Thyroid gland (tissue), 4 donors: ENCODE measurements at regions not wholly inside any gene's neighbourhood (a gene's known extent, or its start where the extent isn't known, plus 50 kb on each side); places are given as distances from the start of the nearest gene placed in this dataset.

ENCODE experiments used
- POLR2A ChIP-seq, 2 donors: fragments of 450-650 bp; IDR thresholded peaks; one replicate each; pipeline ENCODE4 v1.6.1; 2017; ENCODE audit warnings: antibody characterized with exemption in 2 of 2, mild to moderate bottlenecking in 2 of 2, moderate library complexity in 1 of 2
- TF ChIP-seq, protein P1 (sequence below), 6 experiments: fragments of 200-600 bp in 3 of 6; fragments of 450-650 bp in 3 of 6; sonication (generic) in 3 of 6; IDR thresholded peaks; one replicate each; pipeline ENCODE4 v1.5.1; 2016 to 2019; ENCODE audit warnings: antibody characterized with exemption in 6 of 6, mild to moderate bottlenecking in 2 of 6, inconsistent platforms in 1 of 6, moderate library complexity in 1 of 6

DNA sequence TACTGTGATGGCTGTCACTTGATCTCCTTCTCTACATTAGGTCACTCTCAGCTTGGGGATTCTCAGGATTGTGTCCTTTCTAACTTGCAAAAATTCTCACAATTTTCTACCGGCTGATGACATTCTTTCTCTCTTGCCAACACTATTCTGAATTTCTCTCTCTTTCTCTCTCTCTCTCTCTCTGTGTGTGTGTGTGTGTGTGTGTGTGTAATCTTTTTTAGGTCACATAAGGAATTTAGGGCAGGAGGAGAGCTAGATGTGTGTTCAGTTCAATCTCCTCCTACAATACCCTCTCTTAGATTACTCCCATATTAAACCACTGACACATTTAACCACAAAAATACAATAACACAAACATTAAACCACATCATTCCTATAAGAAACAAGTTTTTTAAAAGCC lies 242.3 kb upstream of the NREP start:
- TF ChIP-seq, protein P1, sequence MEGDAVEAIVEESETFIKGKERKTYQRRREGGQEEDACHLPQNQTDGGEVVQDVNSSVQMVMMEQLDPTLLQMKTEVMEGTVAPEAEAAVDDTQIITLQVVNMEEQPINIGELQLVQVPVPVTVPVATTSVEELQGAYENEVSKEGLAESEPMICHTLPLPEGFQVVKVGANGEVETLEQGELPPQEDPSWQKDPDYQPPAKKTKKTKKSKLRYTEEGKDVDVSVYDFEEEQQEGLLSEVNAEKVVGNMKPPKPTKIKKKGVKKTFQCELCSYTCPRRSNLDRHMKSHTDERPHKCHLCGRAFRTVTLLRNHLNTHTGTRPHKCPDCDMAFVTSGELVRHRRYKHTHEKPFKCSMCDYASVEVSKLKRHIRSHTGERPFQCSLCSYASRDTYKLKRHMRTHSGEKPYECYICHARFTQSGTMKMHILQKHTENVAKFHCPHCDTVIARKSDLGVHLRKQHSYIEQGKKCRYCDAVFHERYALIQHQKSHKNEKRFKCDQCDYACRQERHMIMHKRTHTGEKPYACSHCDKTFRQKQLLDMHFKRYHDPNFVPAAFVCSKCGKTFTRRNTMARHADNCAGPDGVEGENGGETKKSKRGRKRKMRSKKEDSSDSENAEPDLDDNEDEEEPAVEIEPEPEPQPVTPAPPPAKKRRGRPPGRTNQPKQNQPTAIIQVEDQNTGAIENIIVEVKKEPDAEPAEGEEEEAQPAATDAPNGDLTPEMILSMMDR (IDR thresholded peaks at IDR 0.05) = no peak
- no peak for TF ChIP-seq POLR2A (IDR thresholded peaks at IDR 0.05)
